GM19372 (cell line): ENCODE measurements at regions not wholly inside any gene's neighbourhood (a gene's known extent, or its start where the extent isn't known, plus 50 kb on each side); places are given as distances from the start of the nearest gene placed in this dataset.
"Not testable (repeated sequence)": the region's sequence is repeated elsewhere in the genome, so short reads cannot be mapped to it uniquely, and the experiment has no call there.

Experiments
- ATAC-seq: cut with Tn5 transposase; IDR thresholded peaks from one replicate; pipeline ENCODE4 v1.9.1; 2021; ENCODE audit warnings: mild to moderate bottlenecking, low read depth, moderate library complexity; ENCODE audit not compliant: unreplicated experiment

GRCh38 chr5:145396888-145397287 is 438.3 kb downstream of the PRELID2 start:
- no peak for ATAC-seq

GRCh38 chr5:145395151-145395550 is 440.0 kb downstream of the PRELID2 start:
- not testable (repeated sequence) for ATAC-seq

- ATAC-seq = no peak
Observed at GRCh38 chr5:145393426-145393825, 441.7 kb downstream of the PRELID2 start.

GRCh38 chr5:145389047-145389446 is 446.1 kb downstream of the PRELID2 start:
- ATAC-seq = no peak

GRCh38 chr5:145385276-145385675 is 449.9 kb downstream of the PRELID2 start:
- ATAC-seq = no peak

- ATAC-seq = no peak
Observed at GRCh38 chr5:145378226-145378625, 456.9 kb downstream of the PRELID2 start.

GRCh38 chr5:145375521-145375920 is 459.6 kb downstream of the PRELID2 start:
- ATAC-seq = no peak

GRCh38 chr5:145365464-145365863 is 469.7 kb downstream of the PRELID2 start:
- no peak for ATAC-seq

GRCh38 chr5:145362266-145362665 is 472.9 kb downstream of the PRELID2 start:
- ATAC-seq = no peak

GRCh38 chr5:145360936-145361335 is 474.2 kb downstream of the PRELID2 start:
- ATAC-seq = no peak

- no peak for ATAC-seq
Observed at GRCh38 chr5:145350513-145350912, 484.6 kb downstream of the PRELID2 start.

- no peak for ATAC-seq
Observed at GRCh38 chr5:145347026-145347616, 488.0 kb downstream of the PRELID2 start.

GRCh38 chr5:145345511-145346287 is 489.4 kb downstream of the PRELID2 start:
- no peak for ATAC-seq

GRCh38 chr5:145341842-145342241 is 493.3 kb downstream of the PRELID2 start:
- ATAC-seq = no peak

- ATAC-seq = no peak
Observed at GRCh38 chr5:145340099-145340498, 495.0 kb downstream of the PRELID2 start.

GRCh38 chr5:145324767-145325479 is 510.2 kb downstream of the PRELID2 start:
- ATAC-seq = no peak

GRCh38 chr5:145324101-145324500 is 511.0 kb downstream of the PRELID2 start:
- ATAC-seq = no peak

- no peak for ATAC-seq
Observed at GRCh38 chr5:145316282-145316681, 518.9 kb downstream of the PRELID2 start.

- no peak for ATAC-seq
Observed at GRCh38 chr5:145307866-145308382, 527.2 kb downstream of the PRELID2 start.

GRCh38 chr5:145295236-145295835 is 539.8 kb downstream of the PRELID2 start:
- ATAC-seq = no peak

GRCh38 chr5:145294331-145294730 is 540.8 kb downstream of the PRELID2 start:
- ATAC-seq = no peak
